ENCODE measurements at regions not wholly inside any gene's neighbourhood (a gene's known extent, or its start where the extent isn't known, plus 50 kb on each side); places are given as distances from the start of the nearest gene placed in this dataset.

DNA sequence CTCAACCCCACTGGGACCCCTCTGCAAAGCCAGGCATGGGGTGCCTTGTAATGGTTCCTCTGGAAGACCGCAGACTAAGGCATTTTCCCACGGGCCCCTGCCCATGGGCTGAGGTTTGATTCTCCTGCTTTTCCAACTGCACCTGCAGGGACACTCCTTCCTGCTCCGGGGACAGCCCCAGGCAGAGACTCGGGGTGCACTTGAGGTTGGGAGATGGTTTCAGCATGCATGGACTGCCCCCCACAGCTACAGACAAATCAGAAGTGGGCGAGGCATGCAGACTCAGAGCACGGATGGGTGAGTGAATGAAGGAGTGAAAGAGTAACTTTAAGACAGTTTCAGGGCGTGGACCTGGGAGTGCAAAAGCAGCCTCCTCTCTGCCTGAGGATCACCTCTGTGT, 87.9 kb upstream of the RPL38 start:
- no peak overlapping the region for H3K4me2 ChIP-seq (ENCODE audit: low read length)
- H3K4me3 ChIP-seq (ENCODE audit: low read length), result no peak overlapping the region
- H3K79me2 ChIP-seq (ENCODE audit: low read length), result no peaks in the 10 kb centered on the region
- H3K4me1 ChIP-seq (ENCODE audit: low read length), result no peaks in the 10 kb centered on the region
- H3K36me3 ChIP-seq (replicated peaks; ENCODE audit: low read depth, low read length), result no peaks in the 10 kb centered on the region
- H4K20me1 ChIP-seq (ENCODE audit: insufficient read depth, low read length), result no peaks in the 10 kb centered on the region
- no peaks in the 10 kb centered on the region for H3K27me3 ChIP-seq (ENCODE audit: low read depth, low read length)
- no peak overlapping the region for H3K9ac ChIP-seq (ENCODE audit: low read length)
- H3K9me3 ChIP-seq (ENCODE audit: insufficient read depth, low read length), result no peaks in the 10 kb centered on the region
- no peak overlapping the region for H2AFZ ChIP-seq (ENCODE audit: low read depth, low read length)
- no peak overlapping the region for H3K27ac ChIP-seq (ENCODE audit: low read length)
- TF ChIP-seq, protein P1, sequence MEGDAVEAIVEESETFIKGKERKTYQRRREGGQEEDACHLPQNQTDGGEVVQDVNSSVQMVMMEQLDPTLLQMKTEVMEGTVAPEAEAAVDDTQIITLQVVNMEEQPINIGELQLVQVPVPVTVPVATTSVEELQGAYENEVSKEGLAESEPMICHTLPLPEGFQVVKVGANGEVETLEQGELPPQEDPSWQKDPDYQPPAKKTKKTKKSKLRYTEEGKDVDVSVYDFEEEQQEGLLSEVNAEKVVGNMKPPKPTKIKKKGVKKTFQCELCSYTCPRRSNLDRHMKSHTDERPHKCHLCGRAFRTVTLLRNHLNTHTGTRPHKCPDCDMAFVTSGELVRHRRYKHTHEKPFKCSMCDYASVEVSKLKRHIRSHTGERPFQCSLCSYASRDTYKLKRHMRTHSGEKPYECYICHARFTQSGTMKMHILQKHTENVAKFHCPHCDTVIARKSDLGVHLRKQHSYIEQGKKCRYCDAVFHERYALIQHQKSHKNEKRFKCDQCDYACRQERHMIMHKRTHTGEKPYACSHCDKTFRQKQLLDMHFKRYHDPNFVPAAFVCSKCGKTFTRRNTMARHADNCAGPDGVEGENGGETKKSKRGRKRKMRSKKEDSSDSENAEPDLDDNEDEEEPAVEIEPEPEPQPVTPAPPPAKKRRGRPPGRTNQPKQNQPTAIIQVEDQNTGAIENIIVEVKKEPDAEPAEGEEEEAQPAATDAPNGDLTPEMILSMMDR (IDR thresholded peaks at IDR 0.05; ENCODE audit: low read depth, low read length), result no peak
- no peak for TF ChIP-seq EZH2phosphoT487 (IDR thresholded peaks at IDR 0.05; ENCODE audit: low read depth)

GRCh38 chr17:74116087-74116717, 87.3 kb upstream of the RPL38 start:
- H2AFZ ChIP-seq (ENCODE audit: low read depth, low read length), result no peak overlapping the region
- no peaks in the 10 kb centered on the region for H4K20me1 ChIP-seq (ENCODE audit: insufficient read depth, low read length)
- no peaks in the 10 kb centered on the region for H3K9me3 ChIP-seq (ENCODE audit: insufficient read depth, low read length)
- no peaks in the 10 kb centered on the region for H3K27me3 ChIP-seq (ENCODE audit: low read depth, low read length)
- TF ChIP-seq EZH2phosphoT487 (IDR thresholded peaks at IDR 0.05; ENCODE audit: low read depth), result no peak
- TF ChIP-seq, protein P1 (IDR thresholded peaks at IDR 0.05; ENCODE audit: low read depth, low read length), result no peak
- no peaks in the 10 kb centered on the region for H3K36me3 ChIP-seq (replicated peaks; ENCODE audit: low read depth, low read length)
- no peak overlapping the region for H3K9ac ChIP-seq (ENCODE audit: low read length)
- H3K4me2 ChIP-seq (ENCODE audit: low read length), result no peak overlapping the region
- H3K4me3 ChIP-seq (ENCODE audit: low read length), result no peak overlapping the region
- no peaks in the 10 kb centered on the region for H3K4me1 ChIP-seq (ENCODE audit: low read length)
- no peaks in the 10 kb centered on the region for H3K79me2 ChIP-seq (ENCODE audit: low read length)
- no peak overlapping the region for H3K27ac ChIP-seq (ENCODE audit: low read length)

DNA sequence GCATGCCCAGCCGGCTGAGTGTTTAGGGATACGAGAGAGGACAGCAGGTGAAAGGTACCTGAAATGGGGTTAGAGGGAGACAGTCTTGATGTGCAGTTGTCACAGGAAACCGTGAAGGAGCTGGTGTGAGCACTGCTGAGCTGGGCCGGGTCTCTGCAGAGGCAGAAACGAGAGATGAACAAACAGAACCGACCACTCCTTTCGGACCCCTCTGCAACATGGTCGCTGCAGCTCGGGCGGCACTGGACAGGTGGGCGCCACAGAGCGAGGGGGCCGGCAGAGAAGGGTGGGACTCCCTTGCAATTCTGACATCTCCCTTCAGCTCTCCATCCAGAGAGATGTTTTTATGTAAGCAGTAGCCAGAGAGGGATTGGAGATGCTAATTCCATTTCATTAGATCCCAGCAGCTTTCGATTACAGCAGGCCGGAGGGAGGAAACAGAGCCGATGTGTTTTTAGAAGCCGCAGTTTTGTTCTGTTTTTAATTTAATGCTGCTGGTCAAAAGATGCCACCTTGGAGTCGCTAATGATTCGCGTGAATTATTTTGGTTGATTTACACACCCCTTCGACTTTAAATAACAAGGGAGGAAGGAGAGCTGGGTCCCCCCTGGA, 86.3 kb upstream of the RPL38 start:
- H3K36me3 ChIP-seq (replicated peaks; ENCODE audit: low read depth, low read length), result no peaks in the 10 kb centered on the region
- H3K9me3 ChIP-seq (ENCODE audit: insufficient read depth, low read length), result no peaks in the 10 kb centered on the region
- H3K4me3 ChIP-seq (ENCODE audit: low read length), result no peak overlapping the region
- H4K20me1 ChIP-seq (ENCODE audit: insufficient read depth, low read length), result no peaks in the 10 kb centered on the region
- H3K27ac ChIP-seq (ENCODE audit: low read length), result no peak overlapping the region
- H3K9ac ChIP-seq (ENCODE audit: low read length), result no peak overlapping the region
- H3K4me1 ChIP-seq (ENCODE audit: low read length), result no peaks in the 10 kb centered on the region
- H3K27me3 ChIP-seq (ENCODE audit: low read depth, low read length), result no peaks in the 10 kb centered on the region
- H2AFZ ChIP-seq (ENCODE audit: low read depth, low read length), result no peak overlapping the region
- no peaks in the 10 kb centered on the region for H3K79me2 ChIP-seq (ENCODE audit: low read length)
- no peak overlapping the region for H3K4me2 ChIP-seq (ENCODE audit: low read length)
- TF ChIP-seq, protein P1 (IDR thresholded peaks at IDR 0.05; ENCODE audit: low read depth, low read length), result no peak
- TF ChIP-seq EZH2phosphoT487 (IDR thresholded peaks at IDR 0.05; ENCODE audit: low read depth), result no peak

- no peak overlapping the region for H2AFZ ChIP-seq (ENCODE audit: low read depth, low read length)
- H3K4me2 ChIP-seq (ENCODE audit: low read length), result no peak overlapping the region
- no peaks in the 10 kb centered on the region for H4K20me1 ChIP-seq (ENCODE audit: insufficient read depth, low read length)
- H3K9ac ChIP-seq (ENCODE audit: low read length), result no peak overlapping the region
- no peaks in the 10 kb centered on the region for H3K27me3 ChIP-seq (ENCODE audit: low read depth, low read length)
- TF ChIP-seq, protein P1 (IDR thresholded peaks at IDR 0.05; ENCODE audit: low read depth, low read length), result no peak
- TF ChIP-seq EZH2phosphoT487 (IDR thresholded peaks at IDR 0.05; ENCODE audit: low read depth), result no peak
- no peaks in the 10 kb centered on the region for H3K9me3 ChIP-seq (ENCODE audit: insufficient read depth, low read length)
- H3K36me3 ChIP-seq (replicated peaks; ENCODE audit: low read depth, low read length), result no peaks in the 10 kb centered on the region
- H3K27ac ChIP-seq (ENCODE audit: low read length), result no peak overlapping the region
- no peak overlapping the region for H3K4me3 ChIP-seq (ENCODE audit: low read length)
- no peaks in the 10 kb centered on the region for H3K79me2 ChIP-seq (ENCODE audit: low read length)
- no peaks in the 10 kb centered on the region for H3K4me1 ChIP-seq (ENCODE audit: low read length)
These were observed 85.5 kb upstream of the RPL38 start for GRCh38 chr17:74117999-74118421.

All from OCI-LY3 (cell line).